ENCODE measurements at regions not wholly inside any gene's neighbourhood (a gene's known extent, or its start where the extent isn't known, plus 50 kb on each side); places are given as distances from the start of the nearest gene placed in this dataset.

GRCh38 chr4:24440765-24441164 is 143.6 kb downstream of the DHX15 start:
- Histone ChIP-seq H3K79me2 (ENCODE audit: low read length) (no peaks in the 10 kb centered on the region), H3K4me1 (ENCODE audit: insufficient read depth, low read length) (no peaks in the 10 kb centered on the region), H3K9me2 (replicated peaks; ENCODE audit: low read length) (no peaks in the 10 kb centered on the region), H3K27me3 (ENCODE audit: low read length) (peaks cover 32% of the 10 kb centered on the region), H4K20me1 (ENCODE audit: low read length) (no peaks in the 10 kb centered on the region), H3K4me2 (ENCODE audit: low read length) (no peak overlapping the region), H3K27ac (ENCODE audit: low read length) (no peak overlapping the region), H2AFZ (ENCODE audit: low read length) (no peak overlapping the region), H3K36me3 (ENCODE audit: low read depth, low read length) (no peaks in the 10 kb centered on the region), H3K9me3 (ENCODE audit: low read length) (no peaks in the 10 kb centered on the region), H3K4me3 (ENCODE audit: low read length) (no peak overlapping the region), H3K9ac (ENCODE audit: low read length) (no peak overlapping the region), H3F3A (ENCODE audit: low read length, unreplicated experiment) (no peaks in the 10 kb centered on the region)
- TF ChIP-seq EZH2 (IDR thresholded peaks at IDR 0.05; ENCODE audit: low read length, unreplicated experiment) (no peak), CTCF (conservative IDR thresholded peaks at IDR 0.05; ENCODE audit: low read depth, low read length) (no peak), EZH2phosphoT487 (IDR thresholded peaks at IDR 0.05; ENCODE audit: borderline replicate concordance, low read length) (no peak)
- intact Hi-C loops (cut with micrococcal nuclease) = no loop called here
- no peak for ATAC-seq
- ChIA-PET POLR2A (ENCODE audit: unreplicated experiment) (no interaction called here), CTCF (no interaction called here)
- no TSS peak for BruUV-seq (replicated peaks)
- DNase-seq = no peak

GRCh38 chr4:24434241-24434640 is 150.1 kb downstream of the DHX15 start:
- ChIA-PET CTCF (no interaction called here), POLR2A (ENCODE audit: unreplicated experiment) (no interaction called here)
- ATAC-seq (no peak), DNase-seq (no peak)
- Histone ChIP-seq H3F3A (ENCODE audit: low read length, unreplicated experiment) (no peaks in the 10 kb centered on the region), H3K27ac (ENCODE audit: low read length) (no peak overlapping the region), H3K9me2 (replicated peaks; ENCODE audit: low read length) (no peaks in the 10 kb centered on the region), H3K27me3 (ENCODE audit: low read length) (peaks cover 38% of the 10 kb centered on the region), H3K4me1 (ENCODE audit: insufficient read depth, low read length) (no peaks in the 10 kb centered on the region), H3K79me2 (ENCODE audit: low read length) (no peaks in the 10 kb centered on the region), H3K36me3 (ENCODE audit: low read depth, low read length) (no peaks in the 10 kb centered on the region), H3K4me2 (ENCODE audit: low read length) (no peak overlapping the region), H4K20me1 (ENCODE audit: low read length) (no peaks in the 10 kb centered on the region), H3K9ac (ENCODE audit: low read length) (no peak overlapping the region), H3K9me3 (ENCODE audit: low read length) (no peaks in the 10 kb centered on the region), H2AFZ (ENCODE audit: low read length) (no peak overlapping the region), H3K4me3 (ENCODE audit: low read length) (no peak overlapping the region)
- TF ChIP-seq EZH2phosphoT487 (IDR thresholded peaks at IDR 0.05; ENCODE audit: borderline replicate concordance, low read length) (no peak), CTCF (conservative IDR thresholded peaks at IDR 0.05; ENCODE audit: low read depth, low read length) (no peak), EZH2 (IDR thresholded peaks at IDR 0.05; ENCODE audit: low read length, unreplicated experiment) (no peak)
- BruUV-seq (replicated peaks) = no TSS peak
- intact Hi-C loops (cut with micrococcal nuclease) = no loop called here

- H3K27me3 ChIP-seq (ENCODE audit: low read length) = peaks cover 38% of the 10 kb centered on the region
- POLR2A ChIA-PET (ENCODE audit: unreplicated experiment) = no interaction called here
- intact Hi-C loops (cut with micrococcal nuclease) = no loop called here
Measured at GRCh38 chr4:24433515-24434214, 150.7 kb downstream of the DHX15 start.

More at GRCh38 chr4:24433515-24434214, 150.7 kb downstream of the DHX15 start:
- TF ChIP-seq EZH2 (IDR thresholded peaks at IDR 0.05; ENCODE audit: low read length, unreplicated experiment) (no peak), EZH2phosphoT487 (IDR thresholded peaks at IDR 0.05; ENCODE audit: borderline replicate concordance, low read length) (no peak), CTCF (conservative IDR thresholded peaks at IDR 0.05; ENCODE audit: low read depth, low read length) (no peak)
- Histone ChIP-seq H3K36me3 (ENCODE audit: low read depth, low read length) (no peaks in the 10 kb centered on the region), H3K4me2 (ENCODE audit: low read length) (no peak overlapping the region), H3K79me2 (ENCODE audit: low read length) (no peaks in the 10 kb centered on the region), H3K27ac (ENCODE audit: low read length) (no peak overlapping the region), H3K9me3 (ENCODE audit: low read length) (no peaks in the 10 kb centered on the region), H2AFZ (ENCODE audit: low read length) (no peak overlapping the region), H3K9ac (ENCODE audit: low read length) (no peak overlapping the region), H3F3A (ENCODE audit: low read length, unreplicated experiment) (no peaks in the 10 kb centered on the region), H3K4me1 (ENCODE audit: insufficient read depth, low read length) (no peaks in the 10 kb centered on the region), H3K9me2 (replicated peaks; ENCODE audit: low read length) (no peaks in the 10 kb centered on the region), H4K20me1 (ENCODE audit: low read length) (no peaks in the 10 kb centered on the region), H3K4me3 (ENCODE audit: low read length) (no peak overlapping the region)
- BruUV-seq (replicated peaks) = no TSS peak
- DNase-seq (no peak), ATAC-seq (no peak)
- CTCF ChIA-PET = no interaction called here
